Naive thymus-derived CD4-positive, alpha-beta T cell (primary cell): ENCODE measurements at regions not wholly inside any gene's neighbourhood (a gene's known extent, or its start where the extent isn't known, plus 50 kb on each side); places are given as distances from the start of the nearest gene placed in this dataset.
"Not testable (repeated sequence)": the region's sequence is repeated elsewhere in the genome, so short reads cannot be mapped to it uniquely, and the experiment has no call there.

ENCODE experiments used
- ATAC-seq: fragments of 150-1000 bp; cut with Tn5 transposase; 2 replicates; pipeline ENCODE4 v1.10.0; 2021; ENCODE audit warnings: mild to moderate bottlenecking, moderate library complexity
- CTCF ChIA-PET: fragments of 350-600 bp; sonication (Branson Sonifier 250); formaldehyde crosslinking; loops from one replicate; lab custom pipeline; 2021; ENCODE audit warnings: antibody characterized with exemption; lab: Charles Lee
- POLR2A ChIA-PET: fragments of 350-600 bp; sonication (Branson Sonifier 250); formaldehyde crosslinking; loops from one replicate; lab custom pipeline; 2021; ENCODE audit warnings: antibody characterized with exemption, inconsistent platforms; lab: Charles Lee
- DNase-seq, 9 donors: peaks; one replicate each; pipeline versions ENCODE4 v3.0.0 to v3.0.0-alpha.2; 2020 to 2022; ENCODE audit warnings: mixed read lengths in 1 of 9
- H3K27ac ChIP-seq: one replicate; pipeline ENCODE4 v1.7.0; 2013; ENCODE audit warnings: mild to moderate bottlenecking, low read depth, low read length, moderate library complexity
- H3K27me3 ChIP-seq, 2 donors: one replicate each; pipeline ENCODE4 v1.7.0; 2013; ENCODE audit warnings: low read length in 2 of 2, mild to moderate bottlenecking in 2 of 2, moderate library complexity in 2 of 2; ENCODE audit not compliant: control insufficient read depth in 2 of 2, insufficient read depth in 2 of 2
- H3K36me3 ChIP-seq, 3 experiments: 1 replicate in 2 of 3; 2 replicates in 1 of 3; pipeline ENCODE4 v1.7.0; 2013; ENCODE audit warnings: low read length in 3 of 3, mild to moderate bottlenecking in 3 of 3, moderate library complexity in 1 of 3; ENCODE audit not compliant: insufficient read depth in 3 of 3, control insufficient read depth in 2 of 3
- H3K4me1 ChIP-seq, 2 donors: one replicate each; pipeline ENCODE4 v1.7.0; 2013; ENCODE audit warnings: low read length in 2 of 2, mild to moderate bottlenecking in 2 of 2, moderate library complexity in 1 of 2; ENCODE audit not compliant: control insufficient read depth in 2 of 2, insufficient read depth in 2 of 2
- H3K4me3 ChIP-seq: 2 replicates; pipeline ENCODE4 v1.7.0; 2013; ENCODE audit warnings: mild to moderate bottlenecking, low read length
- H3K9me3 ChIP-seq, 3 experiments: 1 replicate in 2 of 3; 2 replicates in 1 of 3; pipeline ENCODE4 v1.7.0; 2013; ENCODE audit warnings: low read length in 3 of 3; ENCODE audit not compliant: control insufficient read depth in 2 of 3
- H3K27ac Mint-ChIP-seq, 9 donors: one replicate each; pipeline ENCODE4 v1.8.0; 2020 to 2022; ENCODE audit warnings: mixed read lengths in 9 of 9, mild to moderate bottlenecking in 8 of 9, moderate library complexity in 5 of 9, inconsistent platforms in 2 of 9
- H3K27me3 Mint-ChIP-seq, 5 donors: one replicate each; pipeline ENCODE4 v1.8.0; 2021 to 2022; ENCODE audit warnings: mixed read lengths in 5 of 5, mild to moderate bottlenecking in 1 of 5
- H3K36me3 Mint-ChIP-seq, 5 donors: one replicate each; pipeline ENCODE4 v1.8.0; 2020 to 2022; ENCODE audit warnings: mixed read lengths in 5 of 5, mild to moderate bottlenecking in 3 of 5, inconsistent platforms in 1 of 5
- H3K4me1 Mint-ChIP-seq, 7 donors: one replicate each; pipeline ENCODE4 v1.8.0; 2020 to 2022; ENCODE audit warnings: mixed read lengths in 7 of 7, mild to moderate bottlenecking in 3 of 7, inconsistent platforms in 1 of 7
- H3K4me3 Mint-ChIP-seq, 10 donors: one replicate each; pipeline ENCODE4 v1.8.0; 2020 to 2022; ENCODE audit warnings: mild to moderate bottlenecking in 10 of 10, mixed read lengths in 10 of 10, moderate library complexity in 6 of 10, inconsistent platforms in 2 of 10
- H3K9me3 Mint-ChIP-seq, 11 donors: one replicate each; pipeline ENCODE4 v1.8.0; 2020 to 2022; ENCODE audit warnings: mixed read lengths in 11 of 11, mild to moderate bottlenecking in 4 of 11, inconsistent platforms in 1 of 11, moderate library complexity in 1 of 11
- intact Hi-C, 2 donors: fragments of 100-400 bp; cut with micrococcal nuclease; formaldehyde crosslinking; loops; one replicate each; pipeline ENCODE4 v1.15.1; 2023

DNA sequence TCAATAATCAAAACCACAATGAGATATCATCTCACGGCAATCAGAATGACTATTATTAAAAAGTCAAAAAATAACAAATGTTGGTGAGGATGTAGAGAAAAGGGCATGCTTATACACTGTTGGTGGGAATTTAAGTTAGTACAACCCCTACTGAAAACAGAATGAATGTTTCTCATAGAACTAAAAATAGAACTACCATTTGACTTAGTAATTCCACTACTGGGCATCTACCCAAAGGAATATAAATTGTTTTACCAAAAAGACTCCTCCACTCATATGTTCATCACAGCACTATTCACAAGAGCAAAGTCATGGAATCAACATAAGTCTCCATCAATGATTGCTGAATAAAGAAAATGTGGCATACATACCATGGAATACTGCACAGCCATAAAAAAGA lies 278.1 kb upstream of the ARSJ start:
- POLR2A ChIA-PET = no interaction called here
- peaks cover 0 to 7% (median 0%) of the 10 kb centered on the region in 5 donors for H3K27me3 Mint-ChIP-seq
- H3K27ac Mint-ChIP-seq = no peak overlapping the region

DNA sequence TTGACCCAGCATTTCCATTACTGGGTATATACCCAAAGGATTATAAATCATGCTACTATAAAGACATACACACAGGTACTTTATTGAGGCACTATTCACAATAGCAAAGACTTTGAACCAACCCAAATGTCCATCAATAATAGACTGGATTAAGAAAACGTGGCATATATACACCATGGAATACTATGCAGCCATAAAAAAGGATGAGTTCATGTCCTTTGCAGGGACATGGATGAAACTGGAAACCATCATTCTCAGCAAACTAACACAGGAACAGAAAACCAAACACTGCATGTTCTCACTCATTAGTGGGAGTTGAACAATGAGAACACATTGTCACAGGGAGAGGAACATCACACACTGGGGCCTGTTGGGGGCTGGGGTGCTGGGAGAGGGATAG lies 283.0 kb upstream of the ARSJ start:
- POLR2A ChIA-PET, H3K27me3 Mint-ChIP-seq, CTCF ChIA-PET, intact Hi-C loops, H3K27ac ChIP-seq, H3K4me3 Mint-ChIP-seq, H3K27me3 ChIP-seq, H3K4me3 ChIP-seq, H3K4me1 ChIP-seq, ATAC-seq, H3K36me3 ChIP-seq, H3K9me3 ChIP-seq, H3K36me3 Mint-ChIP-seq, H3K27ac Mint-ChIP-seq, DNase-seq, H3K4me1 Mint-ChIP-seq, H3K9me3 Mint-ChIP-seq: not testable (repeated sequence)

More for the DNA sequence above, 278.1 kb upstream of the ARSJ start:
- no peaks in the 10 kb centered on the region for H3K27me3 ChIP-seq
- H3K4me1 ChIP-seq = no peaks in the 10 kb centered on the region
- no peaks in the 10 kb centered on the region for H3K36me3 ChIP-seq
- H3K9me3 ChIP-seq = no peaks in the 10 kb centered on the region
- no peak overlapping the region for H3K4me3 ChIP-seq
- CTCF ChIA-PET = no interaction called here
- Mint-ChIP-seq H3K36me3 (no peaks in the 10 kb centered on the region), H3K4me1 (no peaks in the 10 kb centered on the region), H3K4me3 (no peak overlapping the region), H3K9me3 (peaks cover 0 to 12% (median 0%) of the 10 kb centered on the region in 11 donors)
- intact Hi-C loops = no loop called here
- ATAC-seq (no peak), DNase-seq (no peak)
- no peak overlapping the region for H3K27ac ChIP-seq

DNA sequence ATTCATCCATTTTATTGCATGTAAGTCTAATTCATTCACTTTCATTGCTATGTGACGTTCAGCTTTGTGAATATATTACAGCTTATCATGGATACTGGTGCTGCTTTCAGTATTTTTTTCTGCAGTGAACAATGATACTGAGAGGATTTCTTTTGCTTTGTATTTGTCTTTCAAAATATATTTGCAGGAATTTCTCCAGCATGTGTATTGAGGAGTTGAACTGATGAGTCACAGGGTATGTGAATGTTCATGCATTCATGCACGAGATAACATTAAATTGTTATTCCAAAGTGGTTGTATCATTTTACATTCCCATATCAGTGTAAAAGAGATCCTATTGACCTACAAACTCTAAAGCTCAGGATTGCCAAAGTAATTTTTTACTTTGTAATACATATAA lies 283.8 kb upstream of the ARSJ start:
- peaks cover 0 to 5% (median 0%) of the 10 kb centered on the region in 5 donors for H3K27me3 Mint-ChIP-seq
- no peak overlapping the region for H3K27ac Mint-ChIP-seq
- no peaks in the 10 kb centered on the region for H3K4me1 ChIP-seq
- ATAC-seq = no peak
- H3K9me3 ChIP-seq = no peaks in the 10 kb centered on the region
- no peaks in the 10 kb centered on the region for H3K36me3 Mint-ChIP-seq
- ChIA-PET POLR2A (no interaction called here), CTCF (no interaction called here)
- no peaks in the 10 kb centered on the region for H3K4me1 Mint-ChIP-seq
- intact Hi-C loops = loop anchor here in 1 of 2 donors (1.0 kb wide), 1 partner anchor 10 kb away; no protein-coding TSS in a partner anchor
- H3K27ac ChIP-seq = no peak overlapping the region
- no peaks in the 10 kb centered on the region for H3K27me3 ChIP-seq
- no peak overlapping the region for H3K4me3 ChIP-seq
- H3K4me3 Mint-ChIP-seq = no peak overlapping the region
- no peak for DNase-seq
- no peaks in the 10 kb centered on the region for H3K9me3 Mint-ChIP-seq
- H3K36me3 ChIP-seq = no peaks in the 10 kb centered on the region

DNA sequence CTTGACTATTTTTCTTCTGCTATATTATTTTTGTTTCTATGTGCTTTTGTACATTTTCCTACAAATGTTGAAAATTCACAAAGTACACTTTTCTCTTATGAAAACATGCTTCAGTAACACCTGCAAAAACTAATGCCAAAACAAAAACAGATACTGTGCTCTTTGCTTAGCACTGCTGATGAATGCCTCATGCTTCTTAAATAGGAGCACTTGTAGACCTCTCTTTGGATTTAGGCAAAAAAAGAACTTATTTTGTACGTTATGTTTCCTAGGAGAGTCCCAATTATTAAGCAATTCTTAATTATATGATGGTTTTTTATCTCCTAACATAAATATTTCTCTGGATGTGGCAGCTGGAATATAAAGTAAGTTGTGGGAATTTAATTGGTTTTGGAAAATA lies 285.0 kb upstream of the ARSJ start:
- no peaks in the 10 kb centered on the region for H3K36me3 ChIP-seq
- H3K4me1 Mint-ChIP-seq = no peaks in the 10 kb centered on the region
- ATAC-seq = no peak
- POLR2A ChIA-PET = no interaction called here
- no peak overlapping the region for H3K27ac Mint-ChIP-seq
- H3K27me3 Mint-ChIP-seq = peaks cover 0 to 5% (median 0%) of the 10 kb centered on the region in 5 donors
- intact Hi-C loops = no loop called here
- no peaks in the 10 kb centered on the region for H3K27me3 ChIP-seq
- H3K4me1 ChIP-seq = no peaks in the 10 kb centered on the region
- no peak overlapping the region for H3K4me3 ChIP-seq
- H3K4me3 Mint-ChIP-seq = no peak overlapping the region
- H3K9me3 ChIP-seq = no peaks in the 10 kb centered on the region
- H3K9me3 Mint-ChIP-seq = no peaks in the 10 kb centered on the region
- no peaks in the 10 kb centered on the region for H3K36me3 Mint-ChIP-seq
- no peak for DNase-seq
- no peak overlapping the region for H3K27ac ChIP-seq
- CTCF ChIA-PET = no interaction called here

DNA sequence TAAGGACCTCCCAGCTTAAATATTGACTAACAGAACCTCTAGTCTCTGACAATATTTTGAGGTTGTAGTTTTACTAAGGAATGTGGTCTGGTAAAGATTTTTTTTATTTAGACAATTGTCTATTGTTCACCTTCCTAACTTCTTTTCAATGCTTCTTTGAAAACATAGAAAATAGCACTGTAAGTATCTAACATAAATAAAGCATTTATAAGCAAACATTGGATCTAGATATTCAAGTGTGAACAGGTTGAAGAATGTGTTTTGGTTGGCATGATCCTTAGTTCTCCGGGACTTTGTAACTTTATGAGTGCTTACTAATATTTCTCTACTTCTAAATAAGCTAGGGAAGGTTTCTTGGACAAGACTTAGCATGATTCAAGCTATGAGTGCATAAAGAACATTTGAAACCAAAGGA lies 285.4 kb upstream of the ARSJ start:
- ChIA-PET CTCF (no interaction called here), POLR2A (no interaction called here)
- Mint-ChIP-seq H3K4me3 (no peak overlapping the region), H3K27me3 (peaks cover 0 to 5% (median 0%) of the 10 kb centered on the region in 5 donors), H3K9me3 (no peaks in the 10 kb centered on the region), H3K36me3 (no peaks in the 10 kb centered on the region), H3K4me1 (no peaks in the 10 kb centered on the region), H3K27ac (no peak overlapping the region)
- Histone ChIP-seq H3K4me1 (no peaks in the 10 kb centered on the region), H3K9me3 (no peaks in the 10 kb centered on the region), H3K27ac (no peak overlapping the region), H3K27me3 (no peaks in the 10 kb centered on the region), H3K36me3 (no peaks in the 10 kb centered on the region), H3K4me3 (no peak overlapping the region)
- DNase-seq = no peak
- intact Hi-C loops = no loop called here
- ATAC-seq = no peak

DNA sequence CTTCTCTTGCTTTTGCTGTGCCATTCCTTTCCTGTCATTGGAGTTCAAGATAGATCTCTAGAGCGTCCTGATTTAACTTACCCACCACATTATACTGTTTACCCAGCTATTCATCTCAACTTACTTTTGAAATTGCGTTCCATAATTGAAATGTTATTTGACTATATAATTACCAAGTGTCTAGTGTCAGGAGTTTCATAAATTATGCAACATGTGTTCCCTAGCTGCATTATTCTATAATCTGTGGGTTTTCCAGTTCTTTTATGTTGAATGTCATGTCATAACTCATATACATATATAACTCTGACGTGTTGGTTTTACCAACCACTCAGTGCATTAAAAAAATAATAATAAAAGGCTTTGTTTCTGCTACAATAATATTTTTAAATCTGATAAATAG lies 285.9 kb upstream of the ARSJ start:
- no peaks in the 10 kb centered on the region for H3K36me3 Mint-ChIP-seq
- H3K4me3 Mint-ChIP-seq = no peak overlapping the region
- DNase-seq (no peak), ATAC-seq (no peak)
- peaks cover 0 to 5% (median 0%) of the 10 kb centered on the region in 5 donors for H3K27me3 Mint-ChIP-seq
- Histone ChIP-seq H3K9me3 (no peaks in the 10 kb centered on the region), H3K27me3 (no peaks in the 10 kb centered on the region), H3K27ac (no peak overlapping the region), H3K4me3 (no peak overlapping the region), H3K36me3 (no peaks in the 10 kb centered on the region), H3K4me1 (no peaks in the 10 kb centered on the region)
- CTCF ChIA-PET = no interaction called here
- no peaks in the 10 kb centered on the region for H3K9me3 Mint-ChIP-seq
- POLR2A ChIA-PET = no interaction called here
- H3K27ac Mint-ChIP-seq = no peak overlapping the region
- intact Hi-C loops = no loop called here
- no peaks in the 10 kb centered on the region for H3K4me1 Mint-ChIP-seq

DNA sequence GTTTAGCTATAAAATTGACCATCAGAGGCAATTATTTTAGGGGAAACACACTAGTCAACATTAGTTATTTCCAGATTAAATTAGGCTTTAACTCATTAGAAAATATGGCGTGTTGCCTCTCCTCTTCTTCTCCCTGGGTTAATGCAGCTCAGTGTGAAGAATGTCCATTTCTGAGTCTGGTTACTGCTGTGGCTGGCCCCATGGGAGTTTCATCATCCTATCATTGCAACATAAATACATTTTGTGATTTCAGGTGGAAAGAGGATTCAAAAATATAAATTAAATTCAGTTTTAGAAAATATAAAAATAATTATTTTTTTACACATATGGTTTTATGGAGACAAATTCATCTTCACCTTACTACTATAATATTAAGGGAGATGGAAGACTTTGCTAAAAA lies 288.5 kb upstream of the ARSJ start:
- no peaks in the 10 kb centered on the region for H3K27me3 ChIP-seq
- H3K36me3 ChIP-seq = no peaks in the 10 kb centered on the region
- DNase-seq (no peak), ATAC-seq (no peak)
- H3K27ac ChIP-seq = no peak overlapping the region
- Mint-ChIP-seq H3K9me3 (no peaks in the 10 kb centered on the region), H3K36me3 (no peaks in the 10 kb centered on the region), H3K27ac (no peak overlapping the region), H3K4me3 (no peak overlapping the region), H3K27me3 (peaks cover 0 to 5% (median 0%) of the 10 kb centered on the region in 5 donors), H3K4me1 (peaks cover 0 to 5% (median 4%) of the 10 kb centered on the region in 7 donors)
- POLR2A ChIA-PET = no interaction called here
- no peak overlapping the region for H3K4me3 ChIP-seq
- intact Hi-C loops = no loop called here
- H3K4me1 ChIP-seq = no peaks in the 10 kb centered on the region
- CTCF ChIA-PET = no interaction called here
- H3K9me3 ChIP-seq = no peaks in the 10 kb centered on the region
